ENCODE measurements at regions not wholly inside any gene's neighbourhood (a gene's known extent, or its start where the extent isn't known, plus 50 kb on each side); places are given as distances from the start of the nearest gene placed in this dataset.
"Not testable (repeated sequence)": the region's sequence is repeated elsewhere in the genome, so short reads cannot be mapped to it uniquely, and the experiment has no call there.

DNA sequence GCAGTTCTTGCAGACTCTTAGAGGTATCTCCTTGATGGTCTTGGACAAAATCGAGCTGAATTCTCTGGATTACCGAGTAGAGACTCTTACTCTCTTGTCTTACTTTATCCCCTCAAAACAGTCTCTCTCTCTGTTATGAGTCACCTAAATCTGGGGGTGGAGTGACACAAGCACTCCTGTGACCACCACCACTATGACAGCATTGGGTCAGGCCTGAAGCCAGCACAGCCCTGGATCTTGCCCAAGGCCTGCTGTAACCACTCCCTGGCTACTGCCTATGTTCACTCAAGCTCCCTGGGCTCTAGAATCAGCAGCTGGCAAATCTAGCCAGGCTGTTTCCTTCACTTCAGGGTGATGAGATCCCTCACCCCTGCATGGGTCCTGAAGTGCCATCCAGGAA, 662.5 kb downstream of the LUZP2 start:
- DNase-seq (ENCODE audit: extremely low read depth in 1 of 11, low read depth in 9 of 11, low spot score in 4 of 11) = no peak

DNA sequence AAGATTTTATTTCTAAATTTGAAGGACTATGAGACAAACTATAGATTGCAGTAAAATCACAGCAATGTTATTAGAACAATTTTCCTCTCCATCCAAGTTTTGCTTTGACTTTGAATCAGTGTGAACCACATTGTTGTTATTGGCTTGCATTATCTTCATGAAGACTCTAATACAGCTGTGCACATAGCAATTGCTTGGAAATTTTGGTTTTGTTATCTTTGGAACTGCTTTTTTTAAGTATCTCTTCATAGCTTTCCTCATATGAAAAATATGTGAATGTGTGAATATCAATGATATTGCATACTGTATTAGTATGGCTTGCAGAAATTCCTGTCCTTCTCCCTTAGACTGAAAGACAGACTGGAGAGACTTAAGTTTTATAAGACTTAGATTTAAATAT, 666.6 kb downstream of the LUZP2 start:
- no peak for DNase-seq (ENCODE audit: extremely low read depth in 1 of 11, low read depth in 9 of 11, low spot score in 4 of 11)

DNA sequence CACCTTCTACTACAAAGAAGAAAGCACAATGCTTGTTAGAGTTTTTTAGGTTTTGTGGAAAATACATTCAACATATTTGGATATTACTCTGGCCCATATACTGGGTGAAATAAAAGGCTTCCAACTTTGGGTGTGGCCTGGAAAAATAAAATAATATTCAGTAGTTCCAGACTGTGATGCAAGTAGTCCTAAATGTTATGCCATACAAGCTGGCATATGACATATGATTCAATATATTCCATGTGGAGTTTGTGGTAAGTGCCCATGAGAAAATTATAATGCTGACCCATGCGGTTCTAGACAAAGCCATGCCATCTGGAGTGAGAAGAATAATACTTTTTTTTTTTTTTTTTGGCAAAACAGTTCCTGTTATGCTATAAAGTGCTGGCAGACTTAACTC, 683.3 kb downstream of the LUZP2 start:
- no peak for DNase-seq (ENCODE audit: extremely low read depth in 1 of 11, low read depth in 9 of 11, low spot score in 4 of 11)

DNA sequence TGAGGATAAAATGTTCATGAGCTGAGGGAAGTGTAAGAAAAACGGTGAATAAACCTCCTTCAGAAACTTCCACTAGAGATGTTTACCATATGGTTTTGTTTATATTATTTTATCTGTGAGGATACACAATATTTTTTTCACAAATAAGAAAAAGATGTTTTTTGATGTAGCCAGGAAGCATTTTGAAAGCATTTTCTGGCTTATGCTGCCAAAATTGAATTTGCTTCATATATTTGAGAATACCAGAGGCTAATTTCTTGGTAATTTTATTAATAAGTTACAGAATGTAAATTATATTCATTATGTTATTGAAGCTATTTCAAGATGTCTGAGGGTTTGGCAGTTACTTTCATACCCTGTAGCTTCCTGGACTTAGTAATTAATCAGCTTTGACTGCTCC, 686.6 kb downstream of the LUZP2 start:
- no peak for DNase-seq (ENCODE audit: extremely low read depth in 1 of 11, low read depth in 9 of 11, low spot score in 4 of 11)

DNA sequence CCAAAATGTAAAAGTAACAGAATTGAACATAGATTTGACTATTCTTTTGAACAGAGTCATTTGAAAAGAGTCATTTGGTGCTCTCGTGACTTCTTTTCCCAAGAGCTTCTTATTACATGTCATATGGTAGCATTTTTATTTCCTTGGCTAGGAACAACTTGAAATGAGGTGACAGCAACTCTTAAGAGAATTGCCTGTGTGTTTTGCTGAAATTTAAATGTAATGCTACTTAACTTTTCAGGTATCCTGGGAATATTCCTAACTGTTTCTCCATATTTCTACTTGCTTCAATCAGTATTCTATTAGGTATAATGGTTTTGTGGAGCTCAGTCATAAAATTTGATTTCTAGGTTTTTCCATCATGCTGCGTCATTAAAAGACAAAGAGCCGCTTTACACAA, 700.7 kb downstream of the LUZP2 start:
- DNase-seq (ENCODE audit: extremely low read depth in 1 of 11, low read depth in 9 of 11, low spot score in 4 of 11) = no peak

DNA sequence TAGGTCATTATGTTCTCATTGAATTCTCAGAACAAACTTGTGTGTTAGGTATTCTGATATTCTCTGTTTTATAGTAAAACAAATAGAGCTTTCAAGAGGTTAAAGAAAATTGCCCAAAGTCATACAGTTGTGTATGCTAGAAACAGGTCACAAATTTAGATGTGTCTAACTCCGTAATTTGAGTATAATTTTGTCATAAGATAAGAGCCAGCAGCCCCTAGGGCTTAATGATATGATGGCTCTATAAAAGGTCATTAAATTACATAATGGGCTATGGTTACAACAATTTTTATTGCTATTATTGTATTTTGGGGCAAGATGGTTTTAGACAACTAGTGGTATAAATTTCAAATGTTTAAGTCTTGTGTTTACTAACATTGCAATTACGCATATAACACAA, 701.9 kb downstream of the LUZP2 start:
- DNase-seq (ENCODE audit: extremely low read depth in 1 of 11, low read depth in 9 of 11, low spot score in 4 of 11) = no peak

DNA sequence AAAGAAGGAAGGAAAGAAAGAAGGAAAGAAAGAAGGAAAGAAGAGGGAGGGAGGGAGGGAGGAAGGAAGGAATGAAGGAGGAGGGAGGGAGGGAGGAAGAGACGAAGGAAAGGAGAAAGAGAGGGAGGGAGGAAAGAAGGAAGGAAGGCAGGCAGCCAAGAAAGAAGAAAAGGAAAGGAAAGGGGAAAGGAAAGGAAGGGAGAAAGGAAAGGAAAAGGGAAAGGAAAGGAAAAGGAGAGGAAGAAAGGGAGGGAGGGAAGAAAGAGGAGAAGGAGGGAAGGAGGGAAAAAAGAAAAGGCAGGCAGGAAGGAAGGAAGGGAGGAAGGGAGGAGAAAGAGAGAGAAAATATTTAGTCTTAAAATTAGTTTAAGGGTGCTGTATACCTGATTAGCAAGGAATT, 704.1 kb downstream of the LUZP2 start:
- DNase-seq (ENCODE audit: extremely low read depth in 1 of 11, low read depth in 9 of 11, low spot score in 4 of 11) = no peak

DNA sequence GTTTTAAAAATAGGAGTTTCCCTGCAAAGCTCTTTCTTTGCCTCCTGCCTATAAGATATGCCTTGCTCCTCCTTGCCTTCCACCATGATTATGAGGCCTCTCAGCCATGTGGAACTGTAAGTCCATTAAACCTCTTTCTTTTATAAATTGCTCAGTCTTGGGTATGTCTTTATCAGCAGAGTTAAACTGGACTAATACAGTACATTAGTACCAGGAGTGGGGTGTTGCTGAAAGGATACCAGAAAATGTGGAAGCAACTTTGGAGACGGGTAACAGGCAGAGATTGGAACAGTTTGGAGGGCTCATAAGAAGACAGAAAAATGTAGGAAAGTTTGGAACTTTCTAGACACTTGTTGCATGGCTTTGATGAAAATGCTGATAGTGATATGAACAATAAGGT, 709.9 kb downstream of the LUZP2 start:
- DNase-seq (ENCODE audit: extremely low read depth in 1 of 11, low read depth in 9 of 11, low spot score in 4 of 11) = no peak

DNA sequence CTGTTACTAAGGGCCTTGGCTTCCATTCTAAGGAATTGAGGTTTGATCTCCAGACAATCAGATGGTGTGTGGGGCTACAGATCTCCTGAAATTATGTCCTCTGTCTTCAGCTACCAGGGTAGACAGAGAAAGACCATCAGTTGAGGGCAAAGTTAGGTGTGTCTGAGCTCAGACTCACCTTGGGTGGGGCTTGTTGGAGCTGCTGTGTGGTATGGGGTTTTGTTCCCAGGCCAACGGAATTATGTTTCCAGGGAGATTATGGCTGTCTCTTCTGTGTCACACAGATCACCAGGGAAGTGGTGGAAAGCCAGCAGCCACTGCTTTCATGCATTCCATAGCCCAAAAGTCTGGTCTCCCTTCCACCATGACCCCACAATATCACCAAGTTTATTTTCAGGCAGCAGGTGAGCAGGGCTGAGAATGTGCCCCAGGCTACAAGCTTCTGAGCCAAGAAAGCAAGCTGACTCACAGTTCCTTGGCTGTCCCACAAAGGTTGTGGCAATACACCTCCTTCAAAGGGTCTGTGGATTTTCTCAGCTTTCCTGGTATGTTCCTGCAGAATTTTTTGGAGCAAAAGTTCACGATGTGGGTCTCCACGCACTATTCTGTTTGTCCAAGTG, 714.9 kb downstream of the LUZP2 start:
- no peak for DNase-seq (ENCODE audit: extremely low read depth in 1 of 11, low read depth in 9 of 11, low spot score in 4 of 11)

DNA sequence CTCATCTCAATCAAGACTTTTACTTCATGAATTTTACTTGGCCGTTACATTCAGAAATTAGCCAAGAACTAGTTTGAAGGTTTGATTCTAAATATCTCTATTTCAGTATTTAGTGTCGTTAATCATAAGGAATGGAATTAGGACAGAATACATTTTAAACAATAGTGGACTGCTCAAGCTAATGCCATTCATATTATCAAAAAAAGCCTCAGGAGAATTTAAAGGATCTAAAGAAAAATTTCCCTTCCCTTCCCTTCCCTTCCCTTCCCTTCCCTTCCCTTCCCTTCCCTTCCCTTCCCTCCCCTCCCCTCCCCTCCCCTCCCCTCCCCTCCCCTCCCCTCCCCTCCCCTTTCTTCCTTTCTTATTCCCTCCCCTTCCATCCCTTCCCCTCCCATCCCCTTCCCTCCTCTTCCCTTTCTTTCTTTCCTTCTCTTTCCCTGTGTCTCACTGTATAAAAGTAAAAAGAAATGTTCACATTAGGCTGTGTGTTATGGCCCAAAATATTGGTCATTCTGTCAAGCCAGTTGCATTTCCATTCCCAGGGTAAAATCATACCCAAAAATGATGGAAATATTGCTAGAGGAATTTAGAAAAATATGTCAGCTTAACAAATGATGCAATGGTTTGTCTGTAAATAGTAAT, 717.8 kb downstream of the LUZP2 start:
- DNase-seq (ENCODE audit: extremely low read depth in 1 of 11, low read depth in 9 of 11, low spot score in 4 of 11) = no peak

DNA sequence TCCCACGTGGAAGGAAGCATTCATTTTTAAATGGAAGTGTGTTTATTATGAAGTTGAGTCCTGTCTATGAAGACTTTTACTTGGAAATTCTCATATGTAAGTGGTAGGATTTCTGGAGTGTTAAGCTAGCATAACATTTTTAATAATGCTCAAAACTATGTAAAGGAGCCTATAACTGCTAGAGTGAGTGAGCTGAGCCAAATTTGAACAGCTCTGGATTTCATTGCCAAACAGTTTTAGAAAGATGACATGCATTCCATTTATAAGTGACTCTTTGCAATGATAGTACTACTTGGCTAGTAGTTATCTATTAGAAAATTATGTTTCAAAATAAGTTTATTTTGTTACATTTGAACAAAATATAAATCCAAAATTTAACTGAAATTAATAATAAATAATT, 721.2 kb downstream of the LUZP2 start:
- no peak for DNase-seq (ENCODE audit: extremely low read depth in 1 of 11, low read depth in 9 of 11, low spot score in 4 of 11)

DNA sequence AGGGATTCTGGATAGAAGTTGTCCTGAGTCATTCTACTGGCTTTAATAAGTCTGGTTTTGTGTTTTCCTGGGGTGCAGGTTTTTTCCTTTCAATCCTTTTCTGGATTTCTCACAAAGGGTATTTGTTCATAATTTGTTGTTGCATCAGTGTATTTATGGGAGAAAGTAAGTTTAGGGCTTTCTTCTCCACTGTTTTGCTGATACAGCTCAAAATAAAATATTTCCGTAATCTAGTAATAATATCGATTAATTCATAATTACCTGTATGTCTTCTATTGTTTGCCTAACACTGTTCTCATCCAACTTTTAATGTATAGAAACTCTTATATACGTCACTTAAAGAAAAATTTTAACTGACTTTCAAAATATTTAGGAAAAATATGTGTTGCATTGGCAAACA, 728.2 kb downstream of the LUZP2 start:
- DNase-seq (ENCODE audit: extremely low read depth in 1 of 11, low read depth in 9 of 11, low spot score in 4 of 11) = no peak

DNA sequence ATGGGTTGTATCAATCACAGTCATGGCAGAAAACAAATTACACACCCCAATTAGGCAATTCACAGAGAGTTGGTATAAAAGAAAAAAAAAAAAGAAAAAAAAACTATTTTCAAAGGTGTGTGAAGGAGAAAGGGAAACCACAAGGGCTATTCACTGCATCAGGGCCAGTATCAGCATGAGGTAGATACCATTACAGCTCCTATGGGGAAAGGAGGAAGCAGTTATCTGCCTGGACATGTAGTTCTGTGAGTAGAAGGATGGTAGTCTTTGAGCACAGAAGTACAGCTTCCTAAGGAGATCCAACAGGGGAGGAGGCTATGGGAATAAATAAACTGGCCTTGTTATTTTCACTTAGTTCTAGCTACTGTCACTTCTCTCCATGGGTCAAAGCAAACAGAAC, 746.1 kb downstream of the LUZP2 start:
- DNase-seq (ENCODE audit: extremely low read depth in 1 of 11, low read depth in 9 of 11, low spot score in 4 of 11) = no peak

DNA sequence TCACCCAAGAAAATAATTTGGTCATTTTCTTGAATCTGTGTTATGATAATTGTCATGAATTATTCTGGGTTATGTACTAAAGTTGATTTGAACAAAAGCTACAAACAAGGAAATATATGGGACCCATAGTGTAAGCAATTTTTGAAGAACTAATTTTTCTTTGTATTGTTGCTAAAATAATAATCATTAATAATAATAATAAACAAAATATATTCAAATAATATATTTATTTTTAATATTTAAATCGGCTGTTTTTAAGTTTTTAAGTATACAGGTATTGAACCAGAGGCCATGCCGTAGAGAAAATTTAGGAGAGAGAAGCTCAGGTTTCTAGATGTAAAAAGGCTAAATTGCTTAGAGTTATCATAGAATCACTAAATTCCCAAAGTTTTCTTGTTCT, 747.3 kb downstream of the LUZP2 start:
- no peak for DNase-seq (ENCODE audit: extremely low read depth in 1 of 11, low read depth in 9 of 11, low spot score in 4 of 11)

DNA sequence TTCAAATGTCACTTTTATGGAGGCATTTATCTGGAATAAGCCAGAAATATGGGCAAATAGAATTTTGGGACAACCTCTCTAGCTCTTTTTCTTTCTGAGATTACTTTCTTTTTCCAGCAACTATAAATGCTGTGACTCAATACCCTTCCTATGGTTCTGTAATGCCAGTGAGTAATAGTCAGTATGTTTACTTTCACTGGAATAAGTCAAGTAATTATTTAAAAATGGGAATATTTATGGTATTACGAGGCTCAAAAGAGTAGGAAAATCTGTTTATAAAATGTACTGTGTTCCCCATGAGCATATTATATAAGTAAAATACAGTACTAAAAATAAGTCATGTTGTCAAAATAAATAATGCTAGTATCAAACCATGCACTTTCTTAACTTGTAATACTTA, 750.5 kb downstream of the LUZP2 start:
- DNase-seq (ENCODE audit: extremely low read depth in 1 of 11, low read depth in 9 of 11, low spot score in 4 of 11) = no peak

DNA sequence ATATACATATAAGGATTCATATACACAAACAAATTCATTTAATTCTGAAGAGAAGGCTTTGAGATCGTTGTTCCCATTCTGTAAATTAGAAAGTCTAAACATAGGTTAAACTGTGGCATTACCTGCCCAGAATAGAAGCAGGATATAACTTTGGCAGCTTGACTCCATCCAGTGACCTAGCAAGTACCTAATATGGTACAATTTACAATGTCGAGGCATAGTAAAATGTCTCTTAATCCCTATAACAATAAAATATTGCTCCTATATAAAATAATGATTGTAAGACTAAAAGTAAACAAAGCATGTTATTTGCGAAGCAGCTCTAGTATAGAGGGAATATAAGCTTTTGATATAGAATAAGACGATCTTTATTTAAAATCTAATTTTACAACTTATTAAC, 756.0 kb downstream of the LUZP2 start:
- no peak for DNase-seq (ENCODE audit: extremely low read depth in 1 of 11, low read depth in 9 of 11, low spot score in 4 of 11)

DNA sequence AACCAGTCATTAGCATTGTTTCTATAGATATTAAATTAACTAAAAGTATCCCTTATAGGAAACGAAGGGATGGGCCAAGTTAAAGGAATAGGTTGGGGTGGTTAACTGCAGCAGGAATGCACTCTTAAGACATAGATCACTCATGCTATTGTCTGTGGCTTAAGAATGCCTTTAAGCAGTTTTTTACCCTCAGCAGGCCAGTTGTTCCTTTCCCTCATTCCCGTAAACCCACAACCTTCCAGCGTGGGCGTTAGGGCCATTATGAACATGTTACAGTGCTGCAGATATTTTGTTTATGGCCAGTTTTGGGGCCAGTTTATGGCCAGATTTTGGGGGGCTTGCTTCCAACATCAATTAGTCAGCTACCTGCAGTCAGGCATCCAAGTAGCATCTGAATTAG, 767.0 kb downstream of the LUZP2 start:
- not testable (repeated sequence) for DNase-seq (ENCODE audit: extremely low read depth in 1 of 11, low read depth in 9 of 11, low spot score in 4 of 11)

DNA sequence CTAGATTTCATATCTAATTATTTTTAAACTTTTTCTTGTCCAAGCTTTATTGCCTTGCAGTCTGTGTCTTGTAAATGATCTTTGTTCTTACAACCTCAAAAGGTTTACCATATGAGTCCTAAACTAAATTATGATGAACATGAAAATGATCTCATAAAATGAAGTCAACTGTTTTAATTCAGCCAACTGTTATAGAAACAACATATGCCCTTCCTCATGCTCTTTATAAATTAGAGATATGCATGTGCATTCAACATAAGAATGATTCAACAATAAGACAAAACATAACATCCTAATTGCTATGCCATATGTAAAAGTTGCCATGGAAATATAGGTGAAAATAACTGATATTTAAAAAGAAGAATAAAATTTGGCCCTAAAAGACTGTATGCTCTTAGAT, 774.4 kb downstream of the LUZP2 start:
- no peak for DNase-seq (ENCODE audit: extremely low read depth in 1 of 11, low read depth in 9 of 11, low spot score in 4 of 11)

DNA sequence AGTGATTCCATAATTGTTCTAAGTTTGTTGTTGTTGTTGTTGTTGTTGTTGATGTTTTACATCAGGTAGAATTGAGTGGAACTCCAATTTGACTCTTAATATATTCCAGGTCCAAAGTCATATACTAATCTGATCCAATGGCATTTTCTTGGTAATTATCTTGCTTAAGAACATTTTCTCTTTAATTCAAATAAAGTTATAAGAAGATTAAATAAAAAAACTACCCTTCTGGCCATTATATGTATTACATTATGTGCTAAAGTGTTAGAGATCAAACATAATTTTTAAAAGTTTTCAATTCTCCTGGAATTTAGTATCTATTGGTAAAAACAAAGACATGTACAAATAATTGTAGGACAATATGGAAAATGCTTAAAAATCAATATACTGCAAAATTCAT, 775.4 kb downstream of the LUZP2 start:
- DNase-seq (ENCODE audit: extremely low read depth in 1 of 11, low read depth in 9 of 11, low spot score in 4 of 11) = no peak

DNA sequence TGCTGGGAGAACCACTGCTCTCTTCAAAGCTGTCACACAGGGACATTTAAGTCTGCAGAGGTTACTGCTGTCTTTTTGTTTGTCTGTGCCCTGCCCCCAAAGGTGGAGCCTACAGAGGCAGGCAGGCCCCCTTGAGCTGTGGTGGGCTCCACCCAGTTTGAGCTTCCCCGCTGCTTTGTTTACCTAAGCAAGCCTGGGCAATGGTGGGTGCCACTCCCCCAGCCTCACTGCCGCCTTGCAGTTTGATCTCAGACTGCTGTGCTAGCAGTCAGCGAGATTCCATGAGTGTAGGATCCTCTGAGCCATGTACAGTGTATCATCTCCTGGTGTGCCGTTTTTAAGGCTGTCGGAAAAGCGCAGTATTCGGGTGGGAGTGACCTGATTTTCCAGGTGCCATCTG, 784.0 kb downstream of the LUZP2 start:
- not testable (repeated sequence) for DNase-seq (ENCODE audit: extremely low read depth in 1 of 11, low read depth in 9 of 11, low spot score in 4 of 11)

DNA sequence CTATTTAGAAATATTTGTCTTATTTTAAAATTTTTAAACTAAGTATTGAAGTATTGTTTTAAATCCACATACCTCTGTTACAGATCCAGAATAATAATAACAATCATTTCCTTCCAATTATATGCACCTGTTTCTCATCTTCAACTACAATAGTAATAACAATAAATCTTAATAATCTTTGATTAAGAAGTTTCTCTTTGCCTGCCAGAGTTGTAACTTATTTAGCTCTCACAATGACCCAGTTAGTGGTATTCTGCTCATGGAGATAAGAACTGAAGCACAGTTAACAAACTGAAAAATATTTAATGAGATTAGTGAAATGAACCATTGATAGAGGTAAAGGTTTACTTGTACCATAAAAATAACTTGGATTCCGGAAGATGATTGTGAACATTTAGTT, 796.3 kb downstream of the LUZP2 start:
- no peak for DNase-seq (ENCODE audit: extremely low read depth in 1 of 11, low read depth in 9 of 11, low spot score in 4 of 11)

Data from renal cortex interstitium (tissue), 11 donors.